Activated CD8-positive, alpha-beta T cell treated with anti-CD3 and anti-CD28 coated beads, Interleukin-2, amount 10 ng/mL, durations not matched to agents 7 days and 5 days (primary cell): ENCODE measurements at regions not wholly inside any gene's neighbourhood (a gene's known extent, or its start where the extent isn't known, plus 50 kb on each side); places are given as distances from the start of the nearest gene placed in this dataset.
"Not testable (repeated sequence)": the region's sequence is repeated elsewhere in the genome, so short reads cannot be mapped to it uniquely, and the experiment has no call there.

Experiments
- ATAC-seq: fragments of 150-1000 bp; cut with Tn5 transposase; one replicate; pipeline ENCODE4 v1.10.0; 2021; ENCODE audit warnings: moderate library complexity
- CTCF ChIA-PET: fragments of 350-600 bp; sonication (Branson Sonifier 250); formaldehyde crosslinking; loops from one replicate; lab custom pipeline; 2021; ENCODE audit warnings: antibody characterized with exemption; lab: Charles Lee
- POLR2A ChIA-PET: fragments of 350-600 bp; sonication (Branson Sonifier 250); formaldehyde crosslinking; loops from one replicate; lab custom pipeline; 2021; ENCODE audit warnings: antibody characterized with exemption; lab: Charles Lee
- DNase-seq: peaks from one replicate; pipeline ENCODE4 v3.0.0-alpha.2; 2020
- H3K27ac Mint-ChIP-seq: one replicate; pipeline ENCODE4 v1.8.0; 2021; ENCODE audit warnings: mild to moderate bottlenecking, mixed read lengths
- H3K27me3 Mint-ChIP-seq: one replicate; pipeline ENCODE4 v1.8.0; 2021; ENCODE audit warnings: low read depth, mixed read lengths
- H3K36me3 Mint-ChIP-seq: one replicate; pipeline ENCODE4 v1.8.0; 2021; ENCODE audit warnings: low read depth, mixed read lengths
- H3K4me1 Mint-ChIP-seq: one replicate; pipeline ENCODE4 v1.8.0; 2021; ENCODE audit warnings: low read depth, mixed read lengths
- H3K4me3 Mint-ChIP-seq: one replicate; pipeline ENCODE4 v1.8.0; 2021; ENCODE audit warnings: mild to moderate bottlenecking, mixed read lengths
- H3K9me3 Mint-ChIP-seq: one replicate; pipeline ENCODE4 v1.8.0; 2022; ENCODE audit warnings: mixed read lengths; ENCODE audit not compliant: insufficient read depth

GRCh38 chrY:18599606-18600005, 53.1 kb downstream of the HSFY1 start:
- H3K27ac Mint-ChIP-seq, H3K9me3 Mint-ChIP-seq, H3K36me3 Mint-ChIP-seq, H3K4me3 Mint-ChIP-seq, H3K4me1 Mint-ChIP-seq, CTCF ChIA-PET, ATAC-seq, H3K27me3 Mint-ChIP-seq, POLR2A ChIA-PET, DNase-seq: not testable (repeated sequence)

DNA sequence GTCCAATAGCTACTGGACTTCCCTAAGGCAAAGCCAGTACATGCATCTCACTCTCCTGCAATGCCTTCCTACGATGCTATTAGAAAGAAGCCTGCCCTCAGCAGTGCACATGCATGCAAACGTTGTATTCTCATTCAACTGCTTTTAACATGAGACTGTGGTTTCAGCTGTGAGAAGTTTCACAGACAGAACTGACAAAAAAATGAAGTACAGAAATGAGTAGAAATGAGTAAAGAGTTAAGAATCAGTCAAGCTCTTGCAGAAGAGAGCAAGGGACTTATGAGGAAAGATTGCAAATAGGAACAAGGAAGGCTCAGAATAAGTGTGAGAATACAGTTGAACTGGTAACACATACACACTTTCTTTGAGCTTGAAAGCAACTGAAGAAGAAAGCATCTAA, 54.8 kb downstream of the HSFY1 start:
- H3K27ac Mint-ChIP-seq, POLR2A ChIA-PET, ATAC-seq: not testable (repeated sequence)

GRCh38 chrY:18606251-18606650, 59.7 kb downstream of the HSFY1 start:
- POLR2A ChIA-PET, H3K27me3 Mint-ChIP-seq, H3K4me1 Mint-ChIP-seq: not testable (repeated sequence)

More for the DNA sequence above, 54.8 kb downstream of the HSFY1 start:
- H3K27me3 Mint-ChIP-seq, CTCF ChIA-PET, H3K9me3 Mint-ChIP-seq, H3K4me1 Mint-ChIP-seq, DNase-seq, H3K4me3 Mint-ChIP-seq, H3K36me3 Mint-ChIP-seq: not testable (repeated sequence)

DNA sequence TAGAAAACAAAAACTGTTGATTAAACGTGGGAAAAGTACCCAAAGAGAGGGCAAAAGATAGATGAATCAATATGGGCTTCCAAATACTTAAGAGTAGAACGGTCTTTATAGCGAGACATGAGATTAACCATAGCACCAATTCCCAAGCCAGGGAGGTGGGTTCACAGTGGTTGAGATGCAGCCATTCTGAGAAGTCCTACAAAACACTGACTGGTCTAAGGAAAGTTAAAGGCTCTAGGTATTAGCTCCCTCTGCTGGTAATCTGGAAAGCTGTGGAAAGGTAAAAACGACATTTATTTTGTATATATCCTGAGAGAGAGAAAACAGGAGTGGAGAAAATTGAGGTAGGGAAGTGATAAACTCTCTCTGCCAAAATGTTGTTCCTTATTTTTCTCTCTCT, 61.7 kb downstream of the HSFY1 start:
- H3K4me1 Mint-ChIP-seq, H3K27me3 Mint-ChIP-seq, H3K9me3 Mint-ChIP-seq, CTCF ChIA-PET, H3K36me3 Mint-ChIP-seq, H3K4me3 Mint-ChIP-seq, ATAC-seq, POLR2A ChIA-PET, H3K27ac Mint-ChIP-seq, DNase-seq: not testable (repeated sequence)

More at GRCh38 chrY:18606251-18606650, 59.7 kb downstream of the HSFY1 start:
- H3K9me3 Mint-ChIP-seq, H3K36me3 Mint-ChIP-seq, DNase-seq, CTCF ChIA-PET, ATAC-seq, H3K4me3 Mint-ChIP-seq, H3K27ac Mint-ChIP-seq: not testable (repeated sequence)

DNA sequence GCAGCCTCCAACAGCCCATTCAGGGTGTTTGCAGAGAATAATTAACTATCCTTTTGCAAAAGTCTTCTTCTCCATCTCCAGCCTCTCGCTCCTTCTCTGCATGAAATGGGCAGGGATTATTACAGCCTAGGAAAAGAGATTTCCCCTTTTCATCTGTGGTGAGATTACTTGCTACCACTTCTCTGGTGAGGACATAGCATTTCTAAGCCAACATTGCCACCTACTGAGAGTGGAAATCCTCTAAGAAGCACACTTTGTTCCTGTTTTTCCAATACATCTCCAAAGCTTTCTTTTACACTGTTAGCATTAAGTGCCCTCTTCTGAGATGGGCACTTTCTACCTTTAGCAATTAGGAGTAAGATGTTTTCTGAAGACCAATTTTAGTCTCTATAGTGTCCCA, 69.3 kb downstream of the HSFY1 start:
- POLR2A ChIA-PET, ATAC-seq, H3K9me3 Mint-ChIP-seq, H3K27me3 Mint-ChIP-seq, H3K4me1 Mint-ChIP-seq, H3K27ac Mint-ChIP-seq, DNase-seq, H3K4me3 Mint-ChIP-seq, CTCF ChIA-PET, H3K36me3 Mint-ChIP-seq: not testable (repeated sequence)

DNA sequence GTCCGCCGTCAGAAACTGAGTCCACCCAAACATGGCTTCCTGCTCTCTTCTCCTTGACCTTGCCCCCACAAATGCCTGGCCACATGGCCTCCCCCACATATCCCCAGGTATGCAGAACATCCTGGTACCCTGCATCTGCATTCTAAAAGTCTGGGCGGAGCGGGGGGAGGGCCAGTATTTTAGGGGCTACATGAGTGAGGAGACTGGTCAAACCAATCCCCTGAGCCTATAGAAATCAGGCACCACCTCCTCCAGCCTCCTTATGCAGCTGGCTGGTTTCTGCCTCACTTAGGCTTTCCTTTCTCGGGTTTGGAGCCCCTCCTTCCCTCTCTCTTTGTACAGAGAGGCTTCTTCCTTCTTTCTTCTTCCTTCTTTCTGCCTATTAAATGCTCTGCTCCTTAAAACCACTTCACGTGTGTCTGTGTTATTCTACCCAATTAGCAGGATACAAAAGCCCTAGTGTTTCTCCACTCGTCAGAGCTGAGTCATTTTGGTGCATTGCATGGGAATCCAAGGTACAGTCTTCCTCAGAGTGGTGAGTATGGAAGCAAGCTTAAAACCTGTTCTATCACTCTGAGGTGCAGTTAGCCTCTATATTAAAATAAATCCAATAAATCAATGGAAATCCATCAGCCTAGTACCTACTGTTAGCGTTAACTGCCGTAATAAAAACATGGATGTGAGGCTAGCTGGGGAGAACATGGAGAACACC, 83.4 kb downstream of the HSFY1 start:
- H3K4me3 Mint-ChIP-seq, H3K36me3 Mint-ChIP-seq, ATAC-seq, H3K27ac Mint-ChIP-seq, DNase-seq, H3K27me3 Mint-ChIP-seq, H3K9me3 Mint-ChIP-seq, CTCF ChIA-PET, H3K4me1 Mint-ChIP-seq, POLR2A ChIA-PET: not testable (repeated sequence)

- H3K36me3 Mint-ChIP-seq, H3K4me1 Mint-ChIP-seq, POLR2A ChIA-PET, H3K4me3 Mint-ChIP-seq, H3K27ac Mint-ChIP-seq, DNase-seq, H3K27me3 Mint-ChIP-seq, ATAC-seq, CTCF ChIA-PET, H3K9me3 Mint-ChIP-seq: not testable (repeated sequence)
Observed at GRCh38 chrY:18630571-18630970, 84.1 kb downstream of the HSFY1 start.

DNA sequence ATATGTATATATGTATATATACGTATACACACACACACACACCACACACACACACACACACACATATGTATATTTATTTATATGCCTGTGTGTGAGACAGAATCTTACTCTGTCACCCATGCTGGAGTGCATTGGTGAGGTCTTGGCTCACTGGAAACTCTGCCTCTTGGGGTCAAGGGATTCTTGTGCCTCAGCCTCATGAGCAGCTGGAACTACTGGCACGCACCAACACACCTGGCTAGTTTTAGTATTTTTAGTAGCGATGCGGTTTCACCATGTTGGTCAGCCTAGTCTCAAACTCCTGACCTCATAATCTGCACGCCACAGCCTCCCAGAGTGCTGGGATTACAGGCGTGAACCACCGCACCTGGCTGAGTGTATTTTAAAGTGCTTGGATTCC, 85.1 kb downstream of the HSFY1 start:
- CTCF ChIA-PET, H3K27me3 Mint-ChIP-seq, POLR2A ChIA-PET, ATAC-seq, H3K36me3 Mint-ChIP-seq, H3K4me3 Mint-ChIP-seq, H3K4me1 Mint-ChIP-seq, DNase-seq, H3K9me3 Mint-ChIP-seq, H3K27ac Mint-ChIP-seq: not testable (repeated sequence)

DNA sequence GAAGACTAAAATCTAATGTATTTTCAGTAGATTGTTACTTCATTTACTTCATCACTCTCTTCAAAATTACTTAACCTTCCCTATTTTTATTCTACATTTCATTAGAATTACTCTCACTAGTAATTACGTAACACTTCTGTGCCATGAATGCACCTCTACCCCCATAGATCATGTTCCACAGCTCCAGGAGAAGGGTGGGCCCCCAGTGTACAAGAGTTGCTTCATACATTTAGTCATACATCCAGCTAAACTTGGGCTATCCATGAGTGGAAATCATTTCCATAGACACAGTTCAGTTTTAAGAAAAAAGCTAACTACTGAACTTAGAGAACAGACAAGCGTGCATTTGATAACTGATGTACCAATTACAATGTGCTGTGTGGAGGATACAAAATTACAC, 104.2 kb downstream of the HSFY1 start:
- DNase-seq (no peak), ATAC-seq (no peak)
- ChIA-PET CTCF (no interaction called here), POLR2A (no interaction called here)
- Mint-ChIP-seq H3K9me3 (no peaks in the 10 kb centered on the region), H3K27me3 (no peaks in the 10 kb centered on the region), H3K4me1 (no peaks in the 10 kb centered on the region), H3K27ac (no peak overlapping the region), H3K4me3 (no peak overlapping the region), H3K36me3 (no peaks in the 10 kb centered on the region)

DNA sequence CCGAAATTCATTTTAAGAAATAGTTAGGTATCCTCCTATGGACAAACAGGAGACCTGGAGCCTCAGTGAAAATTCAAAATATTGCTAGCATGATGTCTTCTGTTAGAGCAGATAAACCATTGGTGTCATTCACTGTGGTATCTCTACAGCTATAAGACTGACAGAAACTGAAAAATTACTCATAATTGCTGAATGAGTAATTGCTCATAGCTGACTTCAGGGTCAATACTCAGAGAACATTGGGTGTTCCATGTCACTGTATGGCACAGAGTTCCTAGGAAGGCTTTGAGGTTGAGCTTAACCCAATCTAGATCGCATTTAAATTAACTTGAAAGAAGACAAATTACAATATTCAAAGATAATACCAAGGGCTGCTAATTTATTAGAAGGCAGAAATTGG, 109.0 kb downstream of the HSFY2 start:
- DNase-seq (no peak), ATAC-seq (no peak)
- no peaks in the 10 kb centered on the region for H3K36me3 Mint-ChIP-seq
- H3K27ac Mint-ChIP-seq = no peak overlapping the region
- H3K27me3 Mint-ChIP-seq = no peaks in the 10 kb centered on the region
- no peak overlapping the region for H3K4me3 Mint-ChIP-seq
- POLR2A ChIA-PET = no interaction called here
- no peaks in the 10 kb centered on the region for H3K9me3 Mint-ChIP-seq
- CTCF ChIA-PET = no interaction called here
- no peaks in the 10 kb centered on the region for H3K4me1 Mint-ChIP-seq

DNA sequence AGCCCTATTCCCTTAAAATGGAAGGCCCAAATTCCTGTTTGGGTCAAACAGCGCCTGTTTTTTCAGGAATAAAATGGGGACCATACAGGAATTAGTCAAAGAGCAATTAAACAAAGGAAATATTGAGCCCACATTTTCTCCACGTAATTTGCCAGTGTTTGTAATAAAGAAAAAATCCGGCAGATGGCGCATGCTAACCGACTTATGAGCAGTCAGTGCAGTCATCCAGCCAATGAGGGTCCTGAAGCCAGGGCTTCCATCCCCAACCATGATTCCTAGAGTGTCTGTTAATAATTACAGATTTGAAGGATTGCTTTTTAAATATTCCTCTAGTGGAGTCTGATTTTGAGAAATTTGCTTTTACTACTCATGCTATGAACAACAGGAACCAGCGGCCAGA, 103.7 kb downstream of the HSFY2 start:
- H3K9me3 Mint-ChIP-seq = no peaks in the 10 kb centered on the region
- H3K4me3 Mint-ChIP-seq = no peak overlapping the region

GRCh38 chrY:18671970-18672369, 101.6 kb downstream of the HSFY2 start:
- ChIA-PET POLR2A (no interaction called here), CTCF (no interaction called here)
- DNase-seq (no peak), ATAC-seq (no peak)
- no peaks in the 10 kb centered on the region for H3K27me3 Mint-ChIP-seq
- H3K4me1 Mint-ChIP-seq = no peaks in the 10 kb centered on the region
- H3K27ac Mint-ChIP-seq = no peak overlapping the region
- no peak overlapping the region for H3K4me3 Mint-ChIP-seq
- H3K36me3 Mint-ChIP-seq = no peaks in the 10 kb centered on the region
- no peaks in the 10 kb centered on the region for H3K9me3 Mint-ChIP-seq

More for the DNA sequence above, 103.7 kb downstream of the HSFY2 start:
- Mint-ChIP-seq H3K36me3 (no peaks in the 10 kb centered on the region), H3K4me1 (no peaks in the 10 kb centered on the region), H3K27me3 (no peaks in the 10 kb centered on the region), H3K27ac (no peak overlapping the region)
- CTCF ChIA-PET = no interaction called here
- DNase-seq (peak; percentile 23), ATAC-seq (no peak)
- POLR2A ChIA-PET = no interaction called here

GRCh38 chrY:18686027-18686426, 87.5 kb downstream of the HSFY2 start:
- POLR2A ChIA-PET, H3K4me1 Mint-ChIP-seq, H3K4me3 Mint-ChIP-seq, ATAC-seq, H3K9me3 Mint-ChIP-seq, H3K27ac Mint-ChIP-seq, H3K27me3 Mint-ChIP-seq, H3K36me3 Mint-ChIP-seq, DNase-seq, CTCF ChIA-PET: not testable (repeated sequence)
